Vagina (tissue), 2 donors: ENCODE measurements at regions not wholly inside any gene's neighbourhood (a gene's known extent, or its start where the extent isn't known, plus 50 kb on each side); places are given as distances from the start of the nearest gene placed in this dataset.

Experiments used
- DNase-seq, 2 donors: peaks; one replicate each; pipeline ENCODE4 v3.0.0-alpha.2; 2017; ENCODE audit errors: extremely low spot score in 2 of 2
- H3K27ac ChIP-seq: fragments of 200-600 bp; sonication (generic); one replicate; pipeline ENCODE4 v1.5.1; 2019
- H3K27me3 ChIP-seq: fragments of 200-600 bp; sonication (generic); one replicate; pipeline ENCODE4 v1.5.1; 2019
- H3K36me3 ChIP-seq, 2 donors: fragments of 200-600 bp; sonication (generic); one replicate each; pipeline ENCODE4 v1.5.1; 2017 to 2019
- H3K4me1 ChIP-seq: fragments of 200-600 bp; sonication (generic); one replicate; pipeline ENCODE4 v1.5.1; 2019
- H3K4me3 ChIP-seq, 2 donors: fragments of 200-600 bp; sonication (generic); 1 replicate in 1 of 2; 2 replicates in 1 of 2; pipeline ENCODE4 v1.5.1; 2016 to 2019
- H3K9me3 ChIP-seq: fragments of 200-600 bp; sonication (generic); one replicate; pipeline ENCODE4 v1.5.1; 2019
- POLR2A ChIP-seq, 2 donors: fragments of 450-650 bp; IDR thresholded peaks; one replicate each; pipeline ENCODE4 v1.6.1; 2017; ENCODE audit warnings: antibody characterized with exemption in 2 of 2, mild to moderate bottlenecking in 2 of 2, moderate library complexity in 2 of 2
- POLR2AphosphoS5 ChIP-seq, 2 donors: sonication (generic); formaldehyde crosslinking; IDR thresholded peaks; one replicate each; pipeline ENCODE4 v1.9.0; 2017; ENCODE audit warnings: antibody characterized with exemption in 2 of 2, mild to moderate bottlenecking in 2 of 2, low read depth in 1 of 2; ENCODE audit not compliant: insufficient read depth in 1 of 2
- intact Hi-C: fragments of 100-400 bp; cut with DNase I; formaldehyde crosslinking; loops from one replicate; pipeline ENCODE4 v1.15.1; 2023
- TF ChIP-seq, protein P1 (sequence below), 3 experiments: fragments of 450-650 bp in 2 of 3; fragments of 200-600 bp in 1 of 3; sonication (generic) in 1 of 3; IDR thresholded peaks; one replicate each; pipeline ENCODE4 v1.5.1; 2017 to 2019; ENCODE audit warnings: antibody characterized with exemption in 3 of 3, mild to moderate bottlenecking in 2 of 3, moderate library complexity in 2 of 3

DNA sequence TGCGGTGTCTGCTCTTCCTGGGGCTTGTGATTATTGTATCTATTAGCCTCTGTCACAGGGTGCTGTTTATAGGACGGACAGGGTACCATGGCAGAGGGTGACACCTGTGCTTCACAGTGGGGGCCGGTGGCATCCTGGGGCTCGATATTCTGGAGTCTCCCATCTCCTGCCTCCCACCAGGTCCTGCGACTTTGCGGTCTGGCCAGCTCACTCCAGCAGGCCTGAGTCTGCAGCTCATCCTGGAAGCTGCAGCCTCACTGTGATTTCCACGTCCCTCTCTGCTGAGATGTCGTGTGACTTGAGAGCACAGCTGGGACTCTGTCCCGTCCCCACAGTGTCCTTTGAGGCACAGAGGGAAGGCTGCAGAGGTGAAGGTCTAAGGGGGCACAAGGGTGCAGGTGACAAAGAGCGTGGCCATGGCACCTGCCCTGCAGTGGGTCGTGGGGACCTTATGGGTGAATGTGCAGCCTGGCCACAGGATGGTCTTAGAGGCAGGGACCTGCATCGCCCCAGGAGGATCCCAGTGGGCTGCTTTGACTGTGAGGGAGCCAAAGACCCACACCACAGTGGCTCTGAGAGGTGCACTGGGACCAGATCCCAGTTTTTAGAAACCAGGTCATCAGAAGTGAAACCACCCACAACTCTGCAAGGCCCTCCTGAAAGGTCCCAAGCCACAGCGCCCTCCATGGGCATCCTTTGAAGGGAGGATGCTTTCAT, 172.8 kb downstream of the KLF13 start:
- Histone ChIP-seq H3K36me3 (no peaks in the 10 kb centered on the region), H3K27ac (no peak overlapping the region), H3K4me1 (no peaks in the 10 kb centered on the region), H3K4me3 (no peak overlapping the region), H3K27me3 (no peaks in the 10 kb centered on the region), H3K9me3 (no peaks in the 10 kb centered on the region)
- no peak for DNase-seq
- intact Hi-C loops: no loop called here
- TF ChIP-seq POLR2A (IDR thresholded peaks at IDR 0.05): no peak
- TF ChIP-seq, protein P1, sequence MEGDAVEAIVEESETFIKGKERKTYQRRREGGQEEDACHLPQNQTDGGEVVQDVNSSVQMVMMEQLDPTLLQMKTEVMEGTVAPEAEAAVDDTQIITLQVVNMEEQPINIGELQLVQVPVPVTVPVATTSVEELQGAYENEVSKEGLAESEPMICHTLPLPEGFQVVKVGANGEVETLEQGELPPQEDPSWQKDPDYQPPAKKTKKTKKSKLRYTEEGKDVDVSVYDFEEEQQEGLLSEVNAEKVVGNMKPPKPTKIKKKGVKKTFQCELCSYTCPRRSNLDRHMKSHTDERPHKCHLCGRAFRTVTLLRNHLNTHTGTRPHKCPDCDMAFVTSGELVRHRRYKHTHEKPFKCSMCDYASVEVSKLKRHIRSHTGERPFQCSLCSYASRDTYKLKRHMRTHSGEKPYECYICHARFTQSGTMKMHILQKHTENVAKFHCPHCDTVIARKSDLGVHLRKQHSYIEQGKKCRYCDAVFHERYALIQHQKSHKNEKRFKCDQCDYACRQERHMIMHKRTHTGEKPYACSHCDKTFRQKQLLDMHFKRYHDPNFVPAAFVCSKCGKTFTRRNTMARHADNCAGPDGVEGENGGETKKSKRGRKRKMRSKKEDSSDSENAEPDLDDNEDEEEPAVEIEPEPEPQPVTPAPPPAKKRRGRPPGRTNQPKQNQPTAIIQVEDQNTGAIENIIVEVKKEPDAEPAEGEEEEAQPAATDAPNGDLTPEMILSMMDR (IDR thresholded peaks at IDR 0.05): no peak
- no peak for TF ChIP-seq POLR2AphosphoS5 (IDR thresholded peaks at IDR 0.05; ENCODE audit: insufficient read depth in 1 of 2, low read depth in 1 of 2)

DNA sequence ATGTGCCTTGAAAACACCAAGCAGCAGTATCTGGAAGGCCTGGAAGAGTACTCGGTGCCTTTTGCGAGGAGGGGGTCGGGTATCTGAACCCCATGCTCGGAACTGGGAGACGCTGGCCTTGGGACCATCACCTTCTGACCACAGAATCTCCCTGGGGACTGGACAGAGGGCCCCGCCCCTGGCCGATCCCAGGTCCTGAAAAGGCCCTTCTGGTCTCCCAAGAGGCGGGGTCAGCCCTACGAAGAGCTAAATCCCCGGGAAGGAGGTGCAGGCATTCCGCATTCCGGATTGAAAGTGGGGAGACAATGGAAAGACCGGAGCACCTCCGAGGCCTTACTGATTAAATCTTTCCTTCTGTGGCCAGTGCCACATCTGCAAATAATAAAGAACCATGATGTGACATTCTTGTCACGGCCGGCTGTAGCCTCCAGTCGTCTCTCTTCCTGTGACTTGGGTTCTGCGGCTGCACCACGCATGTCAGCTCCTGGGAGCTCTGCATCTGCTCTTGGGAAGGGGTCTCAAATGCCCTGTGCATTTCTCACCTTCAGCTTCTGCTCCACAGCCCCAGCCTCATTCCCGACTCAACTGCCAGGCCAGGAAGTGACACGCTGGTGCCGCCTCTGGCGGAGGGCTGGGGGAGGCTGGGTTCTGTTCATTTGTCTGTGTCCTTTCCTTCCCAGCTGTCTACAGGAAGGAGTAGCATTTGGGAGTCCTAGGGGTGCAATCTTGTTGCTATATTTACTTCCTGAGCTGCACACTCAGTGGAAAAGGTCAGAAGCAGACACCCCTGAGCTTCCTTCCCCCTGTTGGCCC, 173.5 kb downstream of the KLF13 start:
- Histone ChIP-seq H3K36me3 (no peaks in the 10 kb centered on the region), H3K27ac (no peak overlapping the region), H3K4me1 (no peaks in the 10 kb centered on the region), H3K27me3 (no peaks in the 10 kb centered on the region), H3K9me3 (no peaks in the 10 kb centered on the region), H3K4me3 (no peak overlapping the region)
- peak in 1 of 2 donors; percentile 76 for DNase-seq
- intact Hi-C loops: no loop called here
- TF ChIP-seq POLR2A (IDR thresholded peaks at IDR 0.05) (no peak), POLR2AphosphoS5 (IDR thresholded peaks at IDR 0.05; ENCODE audit: insufficient read depth in 1 of 2, low read depth in 1 of 2) (no peak)
- TF ChIP-seq, protein P1 (IDR thresholded peaks at IDR 0.05): no peak

DNA sequence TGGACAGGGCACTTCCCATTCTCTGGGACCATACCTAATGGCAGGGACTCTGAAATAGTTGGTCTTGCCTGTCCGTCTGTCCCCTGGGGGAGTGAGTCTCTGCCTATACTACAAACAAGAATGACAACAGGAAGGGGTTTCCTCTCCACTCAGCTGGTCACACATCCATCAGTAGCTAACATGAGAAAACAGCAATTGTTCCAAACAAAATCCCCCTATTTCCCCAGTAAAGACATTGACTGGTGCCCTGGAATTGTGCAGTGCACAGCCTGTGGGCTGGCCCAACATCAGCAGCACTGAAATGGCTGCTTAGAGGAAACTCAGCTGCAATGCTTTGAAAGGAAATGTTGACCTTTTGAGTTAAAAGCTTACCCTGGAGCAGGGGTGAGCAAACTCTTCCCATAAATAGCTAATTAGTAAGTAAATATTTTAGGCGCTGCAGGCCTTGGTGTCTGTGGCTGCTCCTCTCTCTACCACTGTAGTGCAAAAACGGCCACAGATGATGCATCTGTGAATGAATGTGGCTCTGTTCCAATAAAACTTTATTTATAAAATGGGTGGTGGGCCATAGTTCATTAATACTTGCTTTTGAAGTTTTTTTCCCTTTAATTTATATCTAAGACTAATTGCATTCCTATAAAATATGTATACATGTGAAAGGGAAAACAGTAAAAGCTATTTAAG, 174.3 kb downstream of the KLF13 start:
- Histone ChIP-seq H3K27ac (no peak overlapping the region), H3K9me3 (no peaks in the 10 kb centered on the region), H3K4me3 (no peak overlapping the region), H3K27me3 (no peaks in the 10 kb centered on the region), H3K4me1 (no peaks in the 10 kb centered on the region), H3K36me3 (no peaks in the 10 kb centered on the region)
- intact Hi-C loops: no loop called here
- TF ChIP-seq POLR2A (IDR thresholded peaks at IDR 0.05) (no peak), POLR2AphosphoS5 (IDR thresholded peaks at IDR 0.05; ENCODE audit: insufficient read depth in 1 of 2, low read depth in 1 of 2) (no peak)
- TF ChIP-seq, protein P1 (IDR thresholded peaks at IDR 0.05): no peak
- DNase-seq: no peak

DNA sequence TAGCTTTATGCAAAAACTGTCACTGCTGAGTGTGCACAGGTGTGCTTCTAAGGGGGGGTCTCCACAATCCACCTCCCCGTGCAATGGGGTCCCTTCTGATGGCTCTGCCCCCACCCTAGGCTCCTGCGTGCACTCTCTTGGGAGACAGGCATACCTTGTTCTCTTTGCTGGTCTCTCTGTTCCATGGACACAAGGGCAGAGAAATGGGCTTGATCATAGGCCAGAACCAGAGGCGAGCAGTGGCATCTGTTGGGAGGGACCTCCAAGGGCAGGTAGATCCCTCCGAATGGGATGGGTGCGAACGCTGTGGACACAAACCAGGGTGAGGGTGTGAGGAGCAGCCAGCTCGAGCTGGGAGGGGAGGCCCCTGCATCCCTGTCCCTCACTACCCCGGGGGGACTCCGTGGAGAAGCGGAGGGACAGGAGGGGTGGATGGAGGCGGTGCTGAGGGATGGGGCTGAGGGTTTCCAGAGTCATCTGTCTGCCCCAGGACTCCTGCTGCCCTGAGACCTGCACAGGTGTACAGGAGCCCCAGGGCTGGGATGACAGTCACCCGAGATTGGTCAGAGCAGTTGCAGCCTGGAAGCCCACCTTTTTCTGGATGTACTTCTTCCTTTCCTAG, 175.0 kb downstream of the KLF13 start:
- no peaks in the 10 kb centered on the region for H3K27me3 ChIP-seq
- intact Hi-C loops: no loop called here
- DNase-seq: no peak
- TF ChIP-seq POLR2A (IDR thresholded peaks at IDR 0.05) (no peak), POLR2AphosphoS5 (IDR thresholded peaks at IDR 0.05; ENCODE audit: insufficient read depth in 1 of 2, low read depth in 1 of 2) (no peak)
- TF ChIP-seq, protein P1 (IDR thresholded peaks at IDR 0.05): no peak
- no peaks in the 10 kb centered on the region for H3K9me3 ChIP-seq
- H3K27ac ChIP-seq: no peak overlapping the region
- H3K36me3 ChIP-seq: no peaks in the 10 kb centered on the region
- H3K4me1 ChIP-seq: no peaks in the 10 kb centered on the region
- H3K4me3 ChIP-seq: no peak overlapping the region
